Stomach (tissue), 8 donors: ENCODE measurements at regions not wholly inside any gene's neighbourhood (a gene's known extent, or its start where the extent isn't known, plus 50 kb on each side); places are given as distances from the start of the nearest gene placed in this dataset.

Experiments
- DNase-seq, 2 donors: peaks; one replicate each; pipeline versions ENCODE4 v3.0.0 to v3.0.0-alpha.2; 2013 to 2019
- H3K27ac ChIP-seq, 5 donors: fragments of 200-600 bp in 4 of 5; sonication (generic) in 4 of 5; one replicate each; pipeline ENCODE4 v1.5.1; 2013 to 2019; ENCODE audit warnings: mild to moderate bottlenecking in 1 of 5, moderate library complexity in 1 of 5
- H3K27me3 ChIP-seq, 3 donors: fragments of 200-600 bp; sonication (generic); one replicate each; pipeline ENCODE4 v1.5.1; 2017 to 2019; ENCODE audit warnings: mixed run types in 1 of 3
- H3K36me3 ChIP-seq, 4 donors: fragments of 200-600 bp; sonication (generic); 1 replicate in 3 of 4; 2 replicates in 1 of 4; pipeline ENCODE4 v1.5.1; 2016 to 2019
- H3K4me1 ChIP-seq, 4 donors: fragments of 200-600 bp; sonication (generic); one replicate each; pipeline ENCODE4 v1.5.1; 2016 to 2019
- H3K4me3 ChIP-seq, 4 donors: fragments of 200-600 bp; sonication (generic) in 3 of 4; one replicate each; pipeline ENCODE4 v1.5.1; 2016 to 2019; ENCODE audit warnings: mild to moderate bottlenecking in 1 of 4
- H3K9me3 ChIP-seq, 4 donors: fragments of 200-600 bp; sonication (generic); one replicate each; pipeline ENCODE4 v1.5.1; 2016 to 2019
- CTCF ChIP-seq, 7 experiments: fragments of 450-650 bp in 4 of 7; fragments of 200-600 bp in 3 of 7; sonication (generic) in 3 of 7; IDR thresholded peaks; one replicate each; pipeline ENCODE4 v1.5.1; 2016 to 2019; ENCODE audit warnings: antibody characterized with exemption in 7 of 7, control low read depth in 2 of 7, mild to moderate bottlenecking in 1 of 7
- EP300 ChIP-seq: sonication (generic); formaldehyde crosslinking; IDR thresholded peaks from one replicate; pipeline ENCODE4 v1.6.1; 2017; ENCODE audit warnings: antibody characterized with exemption
- POLR2A ChIP-seq, 4 donors: fragments of 450-650 bp; IDR thresholded peaks; one replicate each; pipeline ENCODE4 v1.6.1; 2016; ENCODE audit warnings: antibody characterized with exemption in 4 of 4, control low read depth in 2 of 4, mild to moderate bottlenecking in 1 of 4, moderate library complexity in 1 of 4
- POLR2AphosphoS5 ChIP-seq, 3 donors: sonication (generic); formaldehyde crosslinking; IDR thresholded peaks; one replicate each; pipeline ENCODE4 v1.6.1; 2016; ENCODE audit warnings: antibody characterized with exemption in 3 of 3
- WGBS, 5 donors: extraction: QIAGEN DNeasy Blood & Tissue Kit in 3 of 5; methylation state at CpG; one replicate each; pipeline versions ENCODE4 v1.1.5 to v1.1.7; 2013 to 2018; 5-methylcytosine and 5-hydroxymethylcytosine counted together
- intact Hi-C: fragments of 100-400 bp; cut with DNase I; formaldehyde crosslinking; loops from one replicate; pipeline ENCODE4 v1.15.1; 2023; ENCODE audit warnings: low total_unique reads
- donor health status: healthy with polysubstance abuse.
- donor health status: Bipolar disorder and iron deficiency.
- donor health status: healthy.

DNA sequence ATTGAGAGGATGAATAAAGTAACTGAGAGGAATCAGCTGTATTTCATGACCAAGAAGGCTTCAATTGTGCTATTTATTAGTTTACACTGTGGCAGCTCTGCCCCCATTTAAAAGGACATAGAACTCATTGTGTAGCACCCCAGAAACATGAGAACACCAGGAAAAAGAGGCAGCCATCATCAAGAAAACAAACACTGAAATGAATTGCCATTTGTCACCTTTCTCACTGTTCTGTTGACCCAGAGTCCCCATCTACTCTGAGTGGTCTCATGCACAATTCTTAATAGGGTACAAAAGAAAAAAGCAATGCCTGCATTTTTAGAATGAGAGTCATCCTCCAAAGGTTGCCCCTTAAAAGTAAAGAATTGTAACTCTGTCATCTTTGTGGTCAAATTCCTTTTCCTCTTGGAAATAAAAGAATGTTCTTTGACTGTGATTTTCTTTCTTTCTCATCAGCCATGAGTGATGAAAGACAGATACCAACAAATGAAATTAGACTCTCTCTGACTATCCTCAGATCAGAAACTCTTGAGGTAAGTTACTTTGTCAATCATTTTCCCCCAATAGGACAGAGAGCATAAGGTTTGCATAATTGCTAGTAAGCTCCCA lies 1941.9 kb upstream of the PIK3C3 start:
- no peaks in the 10 kb centered on the region for H3K4me1 ChIP-seq
- DNase-seq: no peak
- H3K36me3 ChIP-seq: no peaks in the 10 kb centered on the region
- TF ChIP-seq POLR2AphosphoS5 (IDR thresholded peaks at IDR 0.05): no peak
- TF ChIP-seq POLR2A (IDR thresholded peaks at IDR 0.05): no peak
- no peak overlapping the region for H3K27ac ChIP-seq
- H3K4me3 ChIP-seq: no peak overlapping the region
- intact Hi-C loops: no loop called here
- no peaks in the 10 kb centered on the region for H3K9me3 ChIP-seq
- no peaks in the 10 kb centered on the region for H3K27me3 ChIP-seq

DNA sequence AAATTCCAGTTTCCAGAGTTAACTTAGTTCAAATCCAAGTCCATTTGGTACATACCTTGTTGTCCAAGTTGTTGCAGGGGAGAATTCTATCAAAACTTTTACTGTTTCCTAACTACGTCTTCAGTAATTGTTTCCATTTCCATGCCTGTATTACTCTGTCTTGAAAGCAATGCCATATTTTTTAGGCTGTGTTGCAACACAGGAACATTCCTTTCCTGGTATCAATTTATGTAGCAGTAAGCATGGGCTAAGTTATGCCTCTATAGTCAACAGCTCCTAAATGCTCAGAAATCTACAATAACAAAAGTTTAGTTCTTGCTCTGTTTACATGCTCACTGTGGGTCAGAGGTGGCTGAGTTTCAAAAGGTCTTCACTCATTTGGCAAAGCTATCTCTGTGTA lies 1943.8 kb upstream of the PIK3C3 start:
- no peak overlapping the region for H3K27ac ChIP-seq
- no peak for DNase-seq
- no peaks in the 10 kb centered on the region for H3K27me3 ChIP-seq
- H3K36me3 ChIP-seq: no peaks in the 10 kb centered on the region
- intact Hi-C loops: no loop called here
- TF ChIP-seq CTCF (IDR thresholded peaks at IDR 0.05): no peak
- 88 to 93% (median 88%) methylated on average over 1 of the region's 1 CpG for WGBS, 5 donors
- no peaks in the 10 kb centered on the region for H3K9me3 ChIP-seq
- no peaks in the 10 kb centered on the region for H3K4me1 ChIP-seq
- no peak overlapping the region for H3K4me3 ChIP-seq

DNA sequence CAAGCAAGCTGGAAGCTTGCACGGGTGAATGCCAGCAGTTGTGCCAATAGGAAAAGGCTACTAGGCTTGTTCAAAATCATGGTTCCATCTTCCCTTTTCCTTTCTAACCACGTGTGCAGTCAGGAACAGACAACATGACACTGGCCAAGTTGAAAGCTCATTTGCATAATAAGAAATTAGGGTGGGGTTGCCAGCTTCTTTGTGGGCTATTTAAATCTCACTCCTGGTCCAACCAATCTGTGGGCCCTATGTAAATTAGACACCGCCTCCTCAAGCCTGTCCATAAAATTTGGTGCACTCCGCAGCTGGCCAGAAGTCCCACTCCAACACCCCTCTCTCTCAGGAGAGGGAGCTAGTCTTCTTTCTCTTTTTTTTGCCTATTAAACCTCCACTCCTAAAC lies 1948.4 kb upstream of the PIK3C3 start:
- 62 to 72% (median 70%) methylated on average over 4 of the region's 4 CpGs for WGBS, 5 donors
- Histone ChIP-seq H3K4me3 (no peak overlapping the region), H3K27me3 (no peaks in the 10 kb centered on the region), H3K36me3 (no peaks in the 10 kb centered on the region), H3K4me1 (no peaks in the 10 kb centered on the region), H3K27ac (no peak overlapping the region), H3K9me3 (no peaks in the 10 kb centered on the region)
- TF ChIP-seq CTCF (IDR thresholded peaks at IDR 0.05): no peak
- TF ChIP-seq POLR2A (IDR thresholded peaks at IDR 0.05): no peak
- TF ChIP-seq EP300: no peak
- TF ChIP-seq POLR2AphosphoS5 (IDR thresholded peaks at IDR 0.05): no peak
- DNase-seq: no peak
- intact Hi-C loops: no loop called here

- H3K27ac ChIP-seq: no peak overlapping the region
- TF ChIP-seq POLR2A (IDR thresholded peaks at IDR 0.05) (no peak), POLR2AphosphoS5 (IDR thresholded peaks at IDR 0.05) (no peak), CTCF (IDR thresholded peaks at IDR 0.05) (no peak), EP300 (no peak)
- WGBS, 5 donors: 59 to 79% (median 74%) methylated on average over 3 of the region's 3 CpGs
- intact Hi-C loops: no loop called here
- H3K4me3 ChIP-seq: no peak overlapping the region
- H3K36me3 ChIP-seq: no peaks in the 10 kb centered on the region
- H3K27me3 ChIP-seq: no peaks in the 10 kb centered on the region
- no peaks in the 10 kb centered on the region for H3K4me1 ChIP-seq
- no peaks in the 10 kb centered on the region for H3K9me3 ChIP-seq
- no peak for DNase-seq
Observed at GRCh38 chr18:40004246-40004645, 1950.8 kb upstream of the PIK3C3 start.

DNA sequence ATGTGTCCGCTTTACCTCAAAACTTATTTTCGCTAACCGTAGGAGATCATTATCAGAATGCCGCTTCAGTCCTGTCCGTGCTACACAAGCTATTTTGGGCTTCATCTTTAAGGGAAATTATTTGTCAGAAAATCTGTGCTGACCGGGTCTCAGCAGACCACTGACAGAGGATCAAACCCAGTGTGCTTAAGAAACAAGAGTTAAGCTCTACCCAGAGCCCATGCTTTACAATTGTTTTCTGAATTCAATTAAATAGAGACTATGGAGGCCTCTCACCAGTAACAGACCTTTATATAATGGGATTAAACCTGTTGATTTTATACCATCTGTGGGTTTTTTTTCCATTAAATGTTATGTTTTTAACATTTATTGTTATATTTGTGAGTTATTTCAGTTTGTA lies 1956.7 kb upstream of the PIK3C3 start:
- TF ChIP-seq CTCF (IDR thresholded peaks at IDR 0.05): no peak
- TF ChIP-seq POLR2A (IDR thresholded peaks at IDR 0.05): no peak
- TF ChIP-seq EP300: no peak
- TF ChIP-seq POLR2AphosphoS5 (IDR thresholded peaks at IDR 0.05): no peak
- intact Hi-C loops: no loop called here
- Histone ChIP-seq H3K4me3 (no peak overlapping the region), H3K36me3 (no peaks in the 10 kb centered on the region), H3K9me3 (no peaks in the 10 kb centered on the region), H3K27me3 (no peaks in the 10 kb centered on the region), H3K27ac (no peak overlapping the region), H3K4me1 (no peaks in the 10 kb centered on the region)
- 89 to 95% (median 92%) methylated on average over 6 of the region's 6 CpGs for WGBS, 5 donors
- no peak for DNase-seq
